ENCODE measurements at regions not wholly inside any gene's neighbourhood (a gene's known extent, or its start where the extent isn't known, plus 50 kb on each side); places are given as distances from the start of the nearest gene placed in this dataset.

DNA sequence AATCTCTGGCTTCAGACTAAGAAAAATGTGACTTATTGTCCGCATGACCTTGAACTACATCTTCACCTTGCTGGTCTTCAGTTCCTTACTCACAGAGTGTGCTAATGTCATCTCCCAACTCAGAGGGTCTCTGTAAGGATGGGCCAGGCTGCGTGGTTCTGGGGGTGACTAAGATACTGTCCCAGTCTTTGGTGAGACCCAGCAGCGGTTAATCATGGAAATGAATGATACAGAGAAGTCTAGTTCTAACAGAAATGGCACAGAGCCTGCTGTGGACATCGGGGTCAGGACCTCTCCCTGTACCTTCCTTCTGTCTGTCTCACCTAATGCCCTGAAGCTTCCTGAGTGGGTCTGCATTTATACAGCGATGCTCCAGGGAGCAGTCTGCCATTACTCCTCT is 662.7 kb upstream of the HS6ST1 start:
- Histone ChIP-seq H3K27ac (no peak overlapping the region), H3K36me3 (no peaks in the 10 kb centered on the region), H3K4me1 (no peaks in the 10 kb centered on the region), H3K27me3 (no peaks in the 10 kb centered on the region), H3K4me3 (replicated peaks in 1 of 3) (no peak overlapping the region), H3K9me3 (no peaks in the 10 kb centered on the region)
- WGBS, 2 donors = 92 to 95% methylated on average over 5 of the region's 5 CpGs
- intact Hi-C loops (cut with DNase I) = no loop called here
- TF ChIP-seq, protein P1, sequence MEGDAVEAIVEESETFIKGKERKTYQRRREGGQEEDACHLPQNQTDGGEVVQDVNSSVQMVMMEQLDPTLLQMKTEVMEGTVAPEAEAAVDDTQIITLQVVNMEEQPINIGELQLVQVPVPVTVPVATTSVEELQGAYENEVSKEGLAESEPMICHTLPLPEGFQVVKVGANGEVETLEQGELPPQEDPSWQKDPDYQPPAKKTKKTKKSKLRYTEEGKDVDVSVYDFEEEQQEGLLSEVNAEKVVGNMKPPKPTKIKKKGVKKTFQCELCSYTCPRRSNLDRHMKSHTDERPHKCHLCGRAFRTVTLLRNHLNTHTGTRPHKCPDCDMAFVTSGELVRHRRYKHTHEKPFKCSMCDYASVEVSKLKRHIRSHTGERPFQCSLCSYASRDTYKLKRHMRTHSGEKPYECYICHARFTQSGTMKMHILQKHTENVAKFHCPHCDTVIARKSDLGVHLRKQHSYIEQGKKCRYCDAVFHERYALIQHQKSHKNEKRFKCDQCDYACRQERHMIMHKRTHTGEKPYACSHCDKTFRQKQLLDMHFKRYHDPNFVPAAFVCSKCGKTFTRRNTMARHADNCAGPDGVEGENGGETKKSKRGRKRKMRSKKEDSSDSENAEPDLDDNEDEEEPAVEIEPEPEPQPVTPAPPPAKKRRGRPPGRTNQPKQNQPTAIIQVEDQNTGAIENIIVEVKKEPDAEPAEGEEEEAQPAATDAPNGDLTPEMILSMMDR (IDR thresholded peaks at IDR 0.05) = no peak
- no peak for TF ChIP-seq POLR2A (IDR thresholded peaks at IDR 0.05)
- DNase-seq = no peak

DNA sequence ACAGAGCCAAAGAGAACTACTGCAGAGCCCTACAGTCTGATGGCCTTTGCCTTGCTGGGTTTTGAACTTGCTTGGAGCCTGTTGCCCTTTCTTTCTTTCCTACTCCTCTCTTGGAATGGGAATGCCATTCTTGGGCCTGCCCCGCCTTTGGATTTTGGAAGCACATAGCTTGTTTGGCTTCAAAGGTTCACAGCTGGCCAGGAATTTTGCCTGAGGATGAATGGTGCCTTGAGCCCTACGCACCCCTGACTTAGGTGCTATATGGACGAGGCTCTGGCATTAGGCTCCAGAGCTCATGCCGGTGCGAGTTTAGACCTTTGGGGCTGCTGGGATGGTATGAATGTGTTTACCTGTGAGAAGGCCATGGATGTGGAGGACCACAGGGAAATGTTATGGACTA is 663.3 kb upstream of the HS6ST1 start:
- DNase-seq = no peak
- Histone ChIP-seq H3K27ac (no peak overlapping the region), H3K9me3 (no peaks in the 10 kb centered on the region), H3K27me3 (no peaks in the 10 kb centered on the region), H3K4me1 (no peaks in the 10 kb centered on the region), H3K36me3 (no peaks in the 10 kb centered on the region), H3K4me3 (replicated peaks in 1 of 3) (no peak overlapping the region)
- intact Hi-C loops (cut with DNase I) = no loop called here
- WGBS, 2 donors = 86 to 89% methylated on average over 5 of the region's 5 CpGs
- no peak for TF ChIP-seq POLR2A (IDR thresholded peaks at IDR 0.05)
- TF ChIP-seq, protein P1 (IDR thresholded peaks at IDR 0.05) = no peak

DNA sequence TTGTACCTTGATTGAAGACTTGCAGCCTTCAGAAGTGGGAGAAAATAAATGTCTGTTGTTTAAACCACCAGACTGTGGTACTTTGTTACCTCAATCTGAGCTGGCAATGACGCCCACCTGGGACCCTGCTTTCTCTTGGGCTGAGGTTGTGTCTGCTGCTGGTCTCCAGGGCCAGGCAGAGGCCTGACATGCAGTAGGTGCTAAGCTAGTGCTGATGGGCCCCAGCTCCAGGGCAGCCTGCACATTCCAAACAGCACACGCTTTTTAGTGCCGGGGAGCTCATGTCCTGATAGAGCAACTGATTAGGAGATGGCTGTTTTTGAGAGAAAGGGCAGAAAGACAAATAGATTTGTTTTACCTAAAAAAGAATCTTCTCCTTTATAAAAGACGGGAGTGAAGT is 664.0 kb upstream of the HS6ST1 start:
- Histone ChIP-seq H3K27me3 (no peaks in the 10 kb centered on the region), H3K9me3 (no peaks in the 10 kb centered on the region), H3K4me3 (replicated peaks in 1 of 3) (no peak overlapping the region), H3K4me1 (no peaks in the 10 kb centered on the region), H3K36me3 (no peaks in the 10 kb centered on the region), H3K27ac (no peak overlapping the region)
- no peak for DNase-seq
- intact Hi-C loops (cut with DNase I) = no loop called here
- no peak for TF ChIP-seq POLR2A (IDR thresholded peaks at IDR 0.05)
- TF ChIP-seq, protein P1 (IDR thresholded peaks at IDR 0.05) = no peak
- 92 to 93% methylated on average over 4 of the region's 4 CpGs for WGBS, 2 donors

DNA sequence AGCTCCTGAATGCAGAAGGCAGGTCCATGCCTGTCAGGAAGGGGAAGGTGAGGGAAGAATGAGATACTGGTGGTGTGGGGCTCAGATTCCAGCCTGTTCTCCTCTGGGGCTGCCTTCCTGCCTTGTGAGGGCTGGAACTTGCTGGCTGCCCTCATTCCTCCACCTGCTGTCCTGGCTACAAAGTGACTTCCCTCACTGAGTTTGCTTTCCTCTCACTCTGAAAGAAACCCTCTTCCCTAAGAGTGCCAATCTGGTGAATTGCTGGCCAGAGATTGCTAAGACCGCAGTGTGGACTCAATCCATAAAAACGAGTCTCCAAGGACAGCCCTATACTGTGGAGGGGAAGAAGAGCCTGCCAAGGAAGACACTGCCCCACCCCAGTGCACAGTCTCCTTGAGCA is 664.4 kb upstream of the HS6ST1 start:
- TF ChIP-seq, protein P1 (IDR thresholded peaks at IDR 0.05) = no peak
- no peak for TF ChIP-seq POLR2A (IDR thresholded peaks at IDR 0.05)
- 62 to 67% methylated on average over 2 of the region's 2 CpGs for WGBS, 2 donors
- Histone ChIP-seq H3K36me3 (no peaks in the 10 kb centered on the region), H3K9me3 (no peaks in the 10 kb centered on the region), H3K4me1 (no peaks in the 10 kb centered on the region), H3K4me3 (replicated peaks in 1 of 3) (no peak overlapping the region), H3K27me3 (no peaks in the 10 kb centered on the region), H3K27ac (no peak overlapping the region)
- DNase-seq = no peak
- intact Hi-C loops (cut with DNase I) = no loop called here

DNA sequence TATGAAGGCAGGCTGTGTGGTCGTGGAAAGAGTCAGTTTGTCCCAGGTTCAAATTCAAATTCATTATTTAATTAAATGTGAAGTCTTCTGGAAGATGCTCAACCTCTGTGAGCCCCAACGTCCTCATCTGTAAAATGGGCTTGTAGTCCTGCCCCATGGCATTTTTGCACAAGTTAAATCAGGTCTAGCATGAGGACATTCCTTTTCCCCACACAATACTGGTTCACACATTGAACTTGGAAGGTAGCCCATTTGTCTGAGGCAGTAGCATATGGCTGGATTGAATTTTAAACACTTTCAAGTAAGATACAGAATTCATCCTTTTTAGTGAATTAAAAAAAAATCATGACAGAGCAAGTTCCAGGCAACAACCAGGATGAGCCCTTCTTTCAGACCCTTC is 665.4 kb upstream of the HS6ST1 start:
- Histone ChIP-seq H3K9me3 (no peaks in the 10 kb centered on the region), H3K27me3 (no peaks in the 10 kb centered on the region), H3K4me1 (no peaks in the 10 kb centered on the region), H3K27ac (no peak overlapping the region), H3K36me3 (no peaks in the 10 kb centered on the region), H3K4me3 (replicated peaks in 1 of 3) (no peak overlapping the region)
- TF ChIP-seq POLR2A (IDR thresholded peaks at IDR 0.05) = no peak
- TF ChIP-seq, protein P1 (IDR thresholded peaks at IDR 0.05) = no peak
- DNase-seq = no peak
- WGBS, 2 donors = 81 to 82% methylated on average over 2 of the region's 2 CpGs
- intact Hi-C loops (cut with DNase I) = no loop called here

Data from thyroid gland (tissue), 4 donors.